ENCODE measurements at regions not wholly inside any gene's neighbourhood (a gene's known extent, or its start where the extent isn't known, plus 50 kb on each side); places are given as distances from the start of the nearest gene placed in this dataset.
"Not testable (repeated sequence)": the region's sequence is repeated elsewhere in the genome, so short reads cannot be mapped to it uniquely, and the experiment has no call there.

- in situ Hi-C loops (cut with HindIII; ENCODE audit: low sequenced_read_pairs): no loop called here
Measured at GRCh38 chr3:162892921-162893793, 1396.5 kb downstream of the OTOL1 start.

- in situ Hi-C loops (cut with HindIII; ENCODE audit: low sequenced_read_pairs): no loop called here
Measured at GRCh38 chr3:162897291-162897690, 1400.7 kb downstream of the OTOL1 start.

- in situ Hi-C loops (cut with HindIII; ENCODE audit: low sequenced_read_pairs): no loop called here
Measured at GRCh38 chr3:162932503-162932902, 1435.9 kb downstream of the OTOL1 start.

- in situ Hi-C loops (cut with HindIII; ENCODE audit: low sequenced_read_pairs): no loop called here
Measured at GRCh38 chr3:162933656-162934055, 1437.0 kb downstream of the OTOL1 start.

GRCh38 chr3:162936706-162937105, 1440.1 kb downstream of the OTOL1 start:
- in situ Hi-C loops (cut with HindIII; ENCODE audit: low sequenced_read_pairs): no loop called here

- in situ Hi-C loops (cut with HindIII; ENCODE audit: low sequenced_read_pairs): no loop called here
Measured at GRCh38 chr3:162938083-162938482, 1441.5 kb downstream of the OTOL1 start.

GRCh38 chr3:162945626-162946025, 1449.0 kb downstream of the OTOL1 start:
- in situ Hi-C loops (cut with HindIII; ENCODE audit: low sequenced_read_pairs): no loop called here

- in situ Hi-C loops (cut with HindIII; ENCODE audit: low sequenced_read_pairs): no loop called here
Measured at GRCh38 chr3:162956711-162957110, 1460.1 kb downstream of the OTOL1 start.

- in situ Hi-C loops (cut with HindIII; ENCODE audit: low sequenced_read_pairs): no loop called here
Measured at GRCh38 chr3:162960269-162960668, 1463.7 kb downstream of the OTOL1 start.

- in situ Hi-C loops (cut with HindIII; ENCODE audit: low sequenced_read_pairs): no loop called here
Measured at GRCh38 chr3:162970292-162970691, 1473.7 kb downstream of the OTOL1 start.

- in situ Hi-C loops (cut with HindIII; ENCODE audit: low sequenced_read_pairs): no loop called here
Measured at GRCh38 chr3:162971715-162972114, 1475.1 kb downstream of the OTOL1 start.

- in situ Hi-C loops (cut with HindIII; ENCODE audit: low sequenced_read_pairs): no loop called here
Measured at GRCh38 chr3:162973428-162973917, 1476.9 kb downstream of the OTOL1 start.

GRCh38 chr3:162978136-162978535, 1481.5 kb downstream of the OTOL1 start:
- in situ Hi-C loops (cut with HindIII; ENCODE audit: low sequenced_read_pairs): no loop called here

- in situ Hi-C loops (cut with HindIII; ENCODE audit: low sequenced_read_pairs): no loop called here
Measured at GRCh38 chr3:162984746-162985145, 1488.1 kb downstream of the OTOL1 start.

GRCh38 chr3:162987085-162987794, 1490.6 kb downstream of the OTOL1 start:
- in situ Hi-C loops (cut with HindIII; ENCODE audit: low sequenced_read_pairs): not testable (repeated sequence)

- in situ Hi-C loops (cut with HindIII; ENCODE audit: low sequenced_read_pairs): no loop called here
Measured at GRCh38 chr3:162992741-162993140, 1496.1 kb downstream of the OTOL1 start.

GRCh38 chr3:162994165-162994564, 1497.6 kb downstream of the OTOL1 start:
- in situ Hi-C loops (cut with HindIII; ENCODE audit: low sequenced_read_pairs): no loop called here

- in situ Hi-C loops (cut with HindIII; ENCODE audit: low sequenced_read_pairs): no loop called here
Measured at GRCh38 chr3:162996368-162996767, 1499.8 kb downstream of the OTOL1 start.

- in situ Hi-C loops (cut with HindIII; ENCODE audit: low sequenced_read_pairs): no loop called here
Measured at GRCh38 chr3:162998205-162998604, 1501.6 kb downstream of the OTOL1 start.

GRCh38 chr3:163011596-163011995, 1515.0 kb downstream of the OTOL1 start:
- in situ Hi-C loops (cut with HindIII; ENCODE audit: low sequenced_read_pairs): no loop called here

- in situ Hi-C loops (cut with HindIII; ENCODE audit: low sequenced_read_pairs): no loop called here
Measured at GRCh38 chr3:163016251-163016650, 1519.6 kb downstream of the OTOL1 start.

- in situ Hi-C loops (cut with HindIII; ENCODE audit: low sequenced_read_pairs): no loop called here
Measured at GRCh38 chr3:163018067-163018466, 1521.5 kb downstream of the OTOL1 start.

Measured in DLD1 (cell line).